ENCODE measurements at regions not wholly inside any gene's neighbourhood (a gene's known extent, or its start where the extent isn't known, plus 50 kb on each side); places are given as distances from the start of the nearest gene placed in this dataset.

GRCh38 chr18:60112369-60112768 lies 212.6 kb downstream of the PMAIP1 start:
- intact Hi-C loops (cut with DNase I; ENCODE audit: low total_unique reads), result no loop called here
- H3K4me1 ChIP-seq, result no peaks in the 10 kb centered on the region
- no peak for TF ChIP-seq CTCF (IDR thresholded peaks at IDR 0.05)
- H3K27me3 ChIP-seq, result no peaks in the 10 kb centered on the region
- H3K36me3 ChIP-seq, result no peaks in the 10 kb centered on the region
- no peak overlapping the region for H3K4me3 ChIP-seq
- H3K9me3 ChIP-seq, result no peaks in the 10 kb centered on the region
- no peak overlapping the region for H3K27ac ChIP-seq
- no peak for DNase-seq

- Histone ChIP-seq H3K27me3 (no peaks in the 10 kb centered on the region), H3K4me3 (no peak overlapping the region), H3K27ac (no peak overlapping the region), H3K9me3 (no peaks in the 10 kb centered on the region), H3K36me3 (no peaks in the 10 kb centered on the region), H3K4me1 (no peaks in the 10 kb centered on the region)
- no peak for TF ChIP-seq CTCF (IDR thresholded peaks at IDR 0.05)
- no peak for TF ChIP-seq POLR2A (IDR thresholded peaks at IDR 0.05)
- DNase-seq, result no peak
- intact Hi-C loops (cut with DNase I; ENCODE audit: low total_unique reads), result no loop called here
Measured at GRCh38 chr18:60111525-60111924, 211.7 kb downstream of the PMAIP1 start.

GRCh38 chr18:60110836-60111235 lies 211.0 kb downstream of the PMAIP1 start:
- no peak overlapping the region for H3K27ac ChIP-seq
- no peak for DNase-seq
- H3K4me3 ChIP-seq, result no peak overlapping the region
- H3K36me3 ChIP-seq, result no peaks in the 10 kb centered on the region
- H3K9me3 ChIP-seq, result no peaks in the 10 kb centered on the region
- H3K4me1 ChIP-seq, result no peaks in the 10 kb centered on the region
- TF ChIP-seq POLR2A (IDR thresholded peaks at IDR 0.05), result no peak
- TF ChIP-seq CTCF (IDR thresholded peaks at IDR 0.05), result no peak
- intact Hi-C loops (cut with DNase I; ENCODE audit: low total_unique reads), result no loop called here
- no peaks in the 10 kb centered on the region for H3K27me3 ChIP-seq

- Histone ChIP-seq H3K36me3 (no peaks in the 10 kb centered on the region), H3K27ac (no peak overlapping the region), H3K27me3 (no peaks in the 10 kb centered on the region), H3K9me3 (no peaks in the 10 kb centered on the region), H3K4me3 (no peak overlapping the region), H3K4me1 (no peaks in the 10 kb centered on the region)
- intact Hi-C loops (cut with DNase I; ENCODE audit: low total_unique reads), result no loop called here
- no peak for DNase-seq
- no peak for TF ChIP-seq CTCF (IDR thresholded peaks at IDR 0.05)
- TF ChIP-seq POLR2A (IDR thresholded peaks at IDR 0.05), result no peak
Measured at GRCh38 chr18:60100778-60101177, 201.0 kb downstream of the PMAIP1 start.

GRCh38 chr18:60099709-60100108 lies 199.9 kb downstream of the PMAIP1 start:
- no peaks in the 10 kb centered on the region for H3K36me3 ChIP-seq
- H3K27ac ChIP-seq, result no peak overlapping the region
- TF ChIP-seq POLR2A (IDR thresholded peaks at IDR 0.05) (no peak), CTCF (IDR thresholded peaks at IDR 0.05) (no peak)
- no peaks in the 10 kb centered on the region for H3K27me3 ChIP-seq
- no peaks in the 10 kb centered on the region for H3K4me1 ChIP-seq
- no peak overlapping the region for H3K4me3 ChIP-seq
- H3K9me3 ChIP-seq, result no peaks in the 10 kb centered on the region
- no peak for DNase-seq
- intact Hi-C loops (cut with DNase I; ENCODE audit: low total_unique reads), result no loop called here
